K562 (cell line): ENCODE measurements at regions not wholly inside any gene's neighbourhood (a gene's known extent, or its start where the extent isn't known, plus 50 kb on each side); places are given as distances from the start of the nearest gene placed in this dataset.

Experiments used
- ATAC-seq: fragments of 200-7000 bp; cut with Tn5 transposase; 3 replicates; pipeline ENCODE4 v1.9.1; 2020; ENCODE audit warnings: moderate library complexity
- BruUV-seq: library from RNA; stranded (reverse); fragments of 400-500 nt; replicated peaks from 2 replicates; lab custom pipeline; 2021; lab: Mats Ljungman, UMichigan
- CTCF ChIA-PET: fragments of 300-600 bp; formaldehyde crosslinking; extraction: SDS; loops from one replicate; lab custom pipeline; 2021; ENCODE audit warnings: low intra/inter-chr PET ratio; lab: Yijun Ruan, JAX
- POLR2A ChIA-PET: fragments of 300-600, 350-650 bp; sonication (Branson Sonifier 250); formaldehyde crosslinking; extraction: SDS; loops from one replicate; lab custom pipeline; 2021; ENCODE audit warnings: antibody characterized with exemption, inconsistent platforms; lab: Yijun Ruan, JAX
- DNase-seq, 4 experiments: peaks; one replicate each; pipeline versions ENCODE4 v3.0.0 to v3.0.0-alpha.2; 2011 to 2018; ENCODE audit warnings: low spot score in 3 of 4, mixed read lengths in 3 of 4; ENCODE audit errors: extremely low read depth in 1 of 4
- FAIRE-seq: peaks from 2 replicates; lab custom pipeline; 2011; peaks lifted over from hg19 to GRCh38; lab: Jason Lieb, UNC
- H2AFZ ChIP-seq: 2 replicates; pipeline ENCODE4 v1.6.0; 2011; ENCODE audit warnings: low read depth, low read length, control low read depth, inconsistent platforms
- H3K27ac ChIP-seq: fragments of 200-600 bp; 3 replicates; pipeline ENCODE4 v1.8.0; 2011; ENCODE audit warnings: low read depth, mild to moderate bottlenecking, control low read depth, inconsistent platforms, low read length, moderate library complexity, mixed read lengths; ENCODE audit errors: extremely low read depth
- H3K27me3 ChIP-seq, 2 experiments: fragments of 300-600 bp in 1 of 2; 2 replicates in 1 of 2; 3 replicates in 1 of 2; pipeline versions ENCODE4 v1.6.0 to v1.8.0; 2011; ENCODE audit warnings: inconsistent platforms in 2 of 2, low read length in 2 of 2, mild to moderate bottlenecking in 1 of 2, mixed read lengths in 1 of 2, moderate library complexity in 1 of 2; ENCODE audit not compliant: control insufficient read depth in 2 of 2, insufficient read depth in 2 of 2
- H3K36me3 ChIP-seq: fragments of 300-600 bp; 3 replicates; pipeline ENCODE4 v1.8.0; 2011; ENCODE audit warnings: mild to moderate bottlenecking, low read length, inconsistent platforms; ENCODE audit not compliant: control insufficient read depth, insufficient read depth
- H3K4me1 ChIP-seq, 2 experiments: fragments of 200-600 bp in 1 of 2; replicated peaks in 1 of 2; 2 replicates in 1 of 2; 3 replicates in 1 of 2; pipeline versions ENCODE4 v1.5.1 to v1.8.0; 2011; ENCODE audit warnings: inconsistent platforms in 2 of 2, low read length in 2 of 2, mild to moderate bottlenecking in 1 of 2, mixed read lengths in 1 of 2, moderate library complexity in 1 of 2; ENCODE audit not compliant: control insufficient read depth in 2 of 2, insufficient read depth in 2 of 2
- H3K4me2 ChIP-seq: 2 replicates; pipeline ENCODE4 v1.6.1; 2011; ENCODE audit warnings: low read length, control low read depth, inconsistent platforms, mixed read lengths; ENCODE audit not compliant: insufficient read depth
- H3K4me3 ChIP-seq: fragments of 200-600 bp; sonication (generic), shearing (Covaris generic); 2 replicates; pipeline ENCODE4 v1.5.1; 2016; ENCODE audit warnings: control low read depth, inconsistent platforms
- H3K79me2 ChIP-seq: fragments of 200-600 bp; 3 replicates; pipeline ENCODE4 v1.8.0; 2011; ENCODE audit warnings: low read length, inconsistent platforms; ENCODE audit not compliant: control insufficient read depth, insufficient read depth
- H3K9ac ChIP-seq, 2 experiments: 2 replicates each; pipeline versions ENCODE4 v1.6.0 to v1.6.1; 2011; ENCODE audit warnings: low read depth in 2 of 2, low read length in 2 of 2, control low read depth in 1 of 2, inconsistent platforms in 1 of 2, mild to moderate bottlenecking in 1 of 2, mixed read lengths in 1 of 2; ENCODE audit not compliant: insufficient read depth in 1 of 2
- H3K9me1 ChIP-seq: one replicate; pipeline ENCODE4 v1.6.0; 2011; ENCODE audit warnings: inconsistent platforms, mild to moderate bottlenecking, low read length, moderate library complexity; ENCODE audit not compliant: control insufficient read depth, insufficient read depth
- H3K9me3 ChIP-seq: replicated peaks from 2 replicates; pipeline ENCODE4 v1.5.1; 2011; ENCODE audit warnings: low read depth, low read length, inconsistent platforms; ENCODE audit not compliant: control insufficient read depth, insufficient read depth
- H4K20me1 ChIP-seq: replicated peaks from 2 replicates; pipeline ENCODE4 v1.6.1; 2011; ENCODE audit warnings: low read length, inconsistent platforms, mixed read lengths; ENCODE audit not compliant: control insufficient read depth, insufficient read depth
- BMI1 ChIP-seq: fragments of 150-350 bp; IDR thresholded peaks from 2 replicates; pipeline ENCODE4 v1.6.1; 2014; ENCODE audit warnings: low read length
- CREM ChIP-seq: IDR thresholded peaks from 2 replicates; pipeline ENCODE4 v1.6.1; 2014; ENCODE audit warnings: antibody characterized with exemption, low read depth
- DMBX1 ChIP-seq: fragments of 250-450 bp; sonication (Bioruptor Pico); IDR thresholded peaks from 2 replicates; pipeline ENCODE4 v1.8.0; 2022; ENCODE audit warnings: inconsistent platforms, mild to moderate bottlenecking, moderate library complexity, borderline replicate concordance
- HDAC2 ChIP-seq: fragments of 450-650 bp; IDR thresholded peaks from 2 replicates; pipeline ENCODE4 v1.6.1; 2016; ENCODE audit warnings: mild to moderate bottlenecking
- RB1 ChIP-seq: fragments of 450-650 bp; IDR thresholded peaks from 2 replicates; pipeline ENCODE4 v1.6.1; 2017; ENCODE audit warnings: low read depth, mild to moderate bottlenecking
- RCOR1 ChIP-seq, 2 experiments: IDR thresholded peaks; 2 replicates each; pipeline ENCODE4 v1.6.1; 2012; ENCODE audit warnings: low read depth in 2 of 2, low read length in 2 of 2, borderline replicate concordance in 1 of 2, improper control_type of control experiment in 1 of 2
- UBTF ChIP-seq, 2 experiments: IDR thresholded peaks; 2 replicates each; pipeline ENCODE4 v1.6.1; 2012; ENCODE audit warnings: improper control_type of control experiment in 2 of 2, low read depth in 2 of 2, low read length in 2 of 2, borderline replicate concordance in 1 of 2
- ZFP1 ChIP-seq: fragments of 450-650 bp; formaldehyde crosslinking; IDR thresholded peaks from 2 replicates; pipeline ENCODE4 v1.4.0; 2020; ENCODE audit warnings: mild to moderate bottlenecking, mixed read lengths
- ZKSCAN3 ChIP-seq: fragments of 250-450 bp; sonication (Bioruptor Pico); IDR thresholded peaks from 2 replicates; pipeline ENCODE4 v1.4.0; 2020
- ZNF217 ChIP-seq: sonication (generic); formaldehyde crosslinking; IDR thresholded peaks from 2 replicates; pipeline ENCODE4 v1.8.0; 2022; ENCODE audit warnings: mild to moderate bottlenecking, missing genetic modification reagents
- WGBS: fragments of 100-300 bp; shearing (Covaris generic); methylation state at CpG from one replicate; pipeline ENCODE4 v1.1.6; 2016; ENCODE audit warnings: low coverage, mixed read lengths; ENCODE audit not compliant: insufficient coverage; ENCODE audit errors: missing lambda C conversion rate; 5-methylcytosine and 5-hydroxymethylcytosine counted together
- in situ Hi-C: fragments of 300-500 bp; cut with MboI; formaldehyde crosslinking; loops from 4 replicates; pipeline ENCODE4 v1.15.0; 2018; ENCODE audit warnings: inconsistent platforms, mixed read lengths
- intact Hi-C: fragments of 100-400 bp; cut with micrococcal nuclease; formaldehyde crosslinking; loops from 2 replicates; pipeline ENCODE4 v1.14.2; 2022
- TF ChIP-seq, protein P1 (sequence below), 2 experiments: fragments of 450-650 bp; IDR thresholded peaks; 2 replicates each; pipeline ENCODE4 v1.6.1; 2016; ENCODE audit warnings: mild to moderate bottlenecking in 2 of 2, borderline replicate concordance in 1 of 2, low read depth in 1 of 2, moderate library complexity in 1 of 2
- TF ChIP-seq, protein P2 (sequence below), 2 experiments: fragments of 450-650 bp; IDR thresholded peaks; 2 replicates each; pipeline ENCODE4 v1.6.1; 2016

GRCh38 chr3:104629038-104629437 is 737.7 kb upstream of the ALCAM start:
- Histone ChIP-seq H3K36me3 (no peaks in the 10 kb centered on the region), H2AFZ (no peak overlapping the region), H3K4me3 (no peak overlapping the region), H4K20me1 (no peaks in the 10 kb centered on the region), H3K4me1 (no peaks in the 10 kb centered on the region), H3K4me2 (no peak overlapping the region), H3K9me3 (no peaks in the 10 kb centered on the region), H3K9me1 (no peaks in the 10 kb centered on the region), H3K9ac (no peak overlapping the region), H3K27ac (no peak overlapping the region), H3K79me2 (no peaks in the 10 kb centered on the region), H3K27me3 (no peaks in the 10 kb centered on the region)
- CTCF ChIA-PET = no interaction called here
- intact Hi-C loops = no loop called here
- 0% methylated on average over 1 of the region's 1 CpG for WGBS
- in situ Hi-C loops = no loop called here
- FAIRE-seq = no peak
- ATAC-seq = no peak
- no TSS peak for BruUV-seq
- DNase-seq = no peak
- POLR2A ChIA-PET = no interaction called here
- no peak for TF ChIP-seq ZNF217 (CRISPR knock-in tag)
- TF ChIP-seq BMI1 = no peak
- TF ChIP-seq, protein P1, sequence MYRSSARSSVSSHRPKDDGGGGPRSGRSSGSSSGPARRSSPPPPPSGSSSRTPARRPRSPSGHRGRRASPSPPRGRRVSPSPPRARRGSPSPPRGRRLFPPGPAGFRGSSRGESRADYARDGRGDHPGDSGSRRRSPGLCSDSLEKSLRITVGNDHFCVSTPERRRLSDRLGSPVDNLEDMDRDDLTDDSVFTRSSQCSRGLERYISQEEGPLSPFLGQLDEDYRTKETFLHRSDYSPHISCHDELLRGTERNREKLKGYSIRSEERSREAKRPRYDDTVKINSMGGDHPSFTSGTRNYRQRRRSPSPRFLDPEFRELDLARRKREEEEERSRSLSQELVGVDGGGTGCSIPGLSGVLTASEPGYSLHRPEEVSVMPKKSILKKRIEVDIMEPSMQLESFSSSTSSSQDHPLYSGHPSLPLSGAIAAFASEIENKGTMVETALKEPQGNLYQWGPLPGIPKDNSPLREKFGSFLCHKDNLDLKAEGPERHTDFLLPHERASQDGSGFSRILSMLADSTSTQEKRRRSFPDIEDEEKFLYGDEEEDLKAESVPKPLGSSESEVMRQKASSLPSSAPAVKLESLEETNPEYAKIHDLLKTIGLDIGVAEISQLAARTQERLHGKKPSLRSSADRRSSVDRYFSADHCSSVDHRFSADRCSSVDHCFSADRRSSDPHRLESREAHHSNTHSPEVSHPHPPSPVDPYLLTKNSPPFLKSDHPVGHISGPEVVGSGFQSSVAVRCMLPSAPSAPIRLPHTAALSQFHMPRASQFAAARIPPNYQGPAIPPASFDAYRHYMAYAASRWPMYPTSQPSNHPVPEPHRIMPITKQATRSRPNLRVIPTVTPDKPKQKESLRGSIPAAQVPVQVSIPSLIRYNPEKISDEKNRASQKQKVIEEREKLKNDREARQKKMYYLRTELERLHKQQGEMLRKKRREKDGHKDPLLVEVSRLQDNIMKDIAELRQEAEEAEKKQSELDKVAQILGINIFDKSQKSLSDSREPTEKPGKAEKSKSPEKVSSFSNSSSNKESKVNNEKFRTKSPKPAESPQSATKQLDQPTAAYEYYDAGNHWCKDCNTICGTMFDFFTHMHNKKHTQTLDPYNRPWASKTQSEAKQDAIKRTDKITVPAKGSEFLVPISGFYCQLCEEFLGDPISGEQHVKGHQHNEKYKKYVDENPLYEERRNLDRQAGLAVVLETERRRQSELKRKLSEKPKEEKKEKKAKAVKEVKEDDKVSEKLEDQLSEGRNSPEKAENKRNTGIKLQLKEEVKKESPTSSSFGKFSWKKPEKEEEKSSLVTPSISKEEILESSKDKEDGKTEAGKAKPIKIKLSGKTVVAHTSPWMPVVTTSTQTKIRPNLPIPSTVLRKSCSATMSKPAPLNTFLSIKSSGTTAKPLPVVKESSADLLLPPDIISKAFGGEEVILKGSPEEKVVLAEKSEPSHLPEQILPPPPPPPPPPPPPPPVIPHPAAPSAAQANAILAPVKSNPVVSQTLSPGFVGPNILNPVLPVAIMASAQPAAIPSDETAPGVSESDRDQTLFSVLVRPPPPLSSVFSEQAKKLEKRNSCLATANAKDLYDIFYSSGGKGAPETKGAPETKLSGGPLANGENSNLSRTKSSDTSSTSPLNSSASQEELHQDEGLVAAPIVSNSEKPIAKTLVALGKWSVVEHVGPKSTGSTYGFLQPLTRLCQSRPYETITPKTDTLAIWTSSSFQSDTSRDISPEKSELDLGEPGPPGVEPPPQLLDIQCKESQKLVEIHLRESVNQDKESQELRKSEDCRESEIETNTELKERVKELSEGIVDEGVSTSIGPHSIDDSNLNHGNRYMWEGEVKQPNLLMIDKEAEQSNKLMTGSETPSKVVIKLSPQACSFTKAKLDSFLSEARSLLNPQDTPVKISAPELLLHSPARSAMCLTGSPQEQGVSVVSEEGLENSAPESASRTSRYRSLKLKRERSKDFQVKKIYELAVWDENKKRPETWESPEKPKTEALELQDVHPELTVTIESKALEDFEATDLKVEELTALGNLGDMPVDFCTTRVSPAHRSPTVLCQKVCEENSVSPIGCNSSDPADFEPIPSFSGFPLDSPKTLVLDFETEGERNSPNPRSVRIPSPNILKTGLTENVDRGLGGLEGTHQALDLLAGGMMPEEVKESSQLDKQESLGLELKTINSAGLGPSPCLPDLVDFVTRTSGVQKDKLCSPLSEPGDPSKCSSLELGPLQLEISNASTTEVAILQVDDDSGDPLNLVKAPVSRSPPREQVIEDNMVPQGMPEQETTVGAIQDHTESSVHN (IDR thresholded peaks at IDR 0.05; ENCODE audit: borderline replicate concordance in 1 of 2, low read depth in 1 of 2) = no peak
- no peak for TF ChIP-seq UBTF (IDR thresholded peaks at IDR 0.05; ENCODE audit: borderline replicate concordance in 1 of 2, low read depth in 2 of 2, low read length in 2 of 2)
- TF ChIP-seq, protein P2, sequence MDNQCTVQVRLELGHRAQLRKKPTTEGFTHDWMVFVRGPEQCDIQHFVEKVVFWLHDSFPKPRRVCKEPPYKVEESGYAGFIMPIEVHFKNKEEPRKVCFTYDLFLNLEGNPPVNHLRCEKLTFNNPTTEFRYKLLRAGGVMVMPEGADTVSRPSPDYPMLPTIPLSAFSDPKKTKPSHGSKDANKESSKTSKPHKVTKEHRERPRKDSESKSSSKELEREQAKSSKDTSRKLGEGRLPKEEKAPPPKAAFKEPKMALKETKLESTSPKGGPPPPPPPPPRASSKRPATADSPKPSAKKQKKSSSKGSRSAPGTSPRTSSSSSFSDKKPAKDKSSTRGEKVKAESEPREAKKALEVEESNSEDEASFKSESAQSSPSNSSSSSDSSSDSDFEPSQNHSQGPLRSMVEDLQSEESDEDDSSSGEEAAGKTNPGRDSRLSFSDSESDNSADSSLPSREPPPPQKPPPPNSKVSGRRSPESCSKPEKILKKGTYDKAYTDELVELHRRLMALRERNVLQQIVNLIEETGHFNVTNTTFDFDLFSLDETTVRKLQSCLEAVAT (IDR thresholded peaks at IDR 0.05) = no peak
- TF ChIP-seq CREM = no peak
- TF ChIP-seq DMBX1 = no peak
- no peak for TF ChIP-seq RCOR1 (IDR thresholded peaks at IDR 0.05; ENCODE audit: borderline replicate concordance in 1 of 2, low read depth in 2 of 2, low read length in 2 of 2)
- TF ChIP-seq HDAC2 = no peak
- TF ChIP-seq ZFP1 (CRISPR knock-in tag) = no peak
- no peak for TF ChIP-seq ZKSCAN3
- no peak for TF ChIP-seq RB1
